GM21619 (cell line): ENCODE measurements at regions not wholly inside any gene's neighbourhood (a gene's known extent, or its start where the extent isn't known, plus 50 kb on each side); places are given as distances from the start of the nearest gene placed in this dataset.
A peak's percentile ranks its signal among the peaks of the same experiment; 100 is the strongest.

ENCODE experiments used
- ATAC-seq: cut with Tn5 transposase; IDR thresholded peaks from one replicate; pipeline ENCODE4 v1.9.1; 2021; ENCODE audit not compliant: unreplicated experiment

GRCh38 chr6:1482381-1483166 lies 93.2 kb downstream of the FOXF2 start:
- peak; percentile 60 for ATAC-seq

- no peak for ATAC-seq
Measured at GRCh38 chr6:1485678-1486077, 96.3 kb downstream of the FOXF2 start.

- ATAC-seq, result no peak
Measured at GRCh38 chr6:1486387-1486786, 97.0 kb downstream of the FOXF2 start.

- no peak for ATAC-seq
Measured at GRCh38 chr6:1487239-1487638, 97.9 kb downstream of the FOXF2 start.

GRCh38 chr6:1491025-1491424 lies 101.6 kb downstream of the FOXF2 start:
- ATAC-seq, result no peak

GRCh38 chr6:1491591-1492319 lies 102.4 kb downstream of the FOXF2 start:
- no peak for ATAC-seq

- no peak for ATAC-seq
Measured at GRCh38 chr6:1494671-1495070, 105.3 kb downstream of the FOXF2 start.

- ATAC-seq, result no peak
Measured at GRCh38 chr6:1495344-1495743, 106.0 kb downstream of the FOXF2 start.

- no peak for ATAC-seq
Measured at GRCh38 chr6:1496092-1496491, 106.7 kb downstream of the FOXF2 start.

- no peak for ATAC-seq
Measured at GRCh38 chr6:1496836-1497760, 107.7 kb downstream of the FOXF2 start.

GRCh38 chr6:1497761-1498105 lies 108.4 kb downstream of the FOXF2 start:
- ATAC-seq, result no peak

- no peak for ATAC-seq
Measured at GRCh38 chr6:1498491-1499113, 109.2 kb downstream of the FOXF2 start.

- ATAC-seq, result no peak
Measured at GRCh38 chr6:1499777-1500176, 109.9 kb upstream of the FOXC1 start.

GRCh38 chr6:1500913-1501312 lies 108.8 kb upstream of the FOXC1 start:
- ATAC-seq, result no peak

GRCh38 chr6:1502041-1502440 lies 107.7 kb upstream of the FOXC1 start:
- no peak for ATAC-seq

GRCh38 chr6:1503811-1504210 lies 105.9 kb upstream of the FOXC1 start:
- no peak for ATAC-seq

GRCh38 chr6:1504465-1504864 lies 105.2 kb upstream of the FOXC1 start:
- no peak for ATAC-seq

GRCh38 chr6:1507251-1507650 lies 102.5 kb upstream of the FOXC1 start:
- no peak for ATAC-seq

GRCh38 chr6:1509241-1509640 lies 100.5 kb upstream of the FOXC1 start:
- no peak for ATAC-seq

- no peak for ATAC-seq
Measured at GRCh38 chr6:1510239-1510638, 99.5 kb upstream of the FOXC1 start.

- ATAC-seq, result no peak
Measured at GRCh38 chr6:1513215-1513780, 96.4 kb upstream of the FOXC1 start.
